Endodermal cell (in vitro differentiated cells): ENCODE measurements at regions not wholly inside any gene's neighbourhood (a gene's known extent, or its start where the extent isn't known, plus 50 kb on each side); places are given as distances from the start of the nearest gene placed in this dataset.

Experiments
- DNase-seq: peaks from one replicate; pipeline ENCODE4 v3.0.0-alpha.2; 2017
- H3K27ac ChIP-seq: 2 replicates; pipeline ENCODE4 v1.5.1; 2013; ENCODE audit warnings: mild to moderate bottlenecking, low read depth, low read length, moderate library complexity
- H3K27me3 ChIP-seq: 2 replicates; pipeline ENCODE4 v1.6.1; 2013; ENCODE audit warnings: mild to moderate bottlenecking, low read length, moderate library complexity; ENCODE audit not compliant: insufficient read depth, control insufficient read depth, poor library complexity, severe bottlenecking
- H3K36me3 ChIP-seq: 2 replicates; pipeline ENCODE4 v1.7.0; 2013; ENCODE audit warnings: mild to moderate bottlenecking, low read length, moderate library complexity; ENCODE audit not compliant: control insufficient read depth, insufficient read depth
- H3K4me1 ChIP-seq: one replicate; pipeline ENCODE4 v1.7.0; 2013; ENCODE audit warnings: low read length; ENCODE audit not compliant: control insufficient read depth, insufficient read depth
- H3K4me3 ChIP-seq: 2 replicates; pipeline ENCODE4 v1.5.1; 2013; ENCODE audit warnings: mild to moderate bottlenecking, low read length, moderate library complexity
- H3K9ac ChIP-seq: 2 replicates; pipeline ENCODE4 v1.6.1; 2013; ENCODE audit warnings: mild to moderate bottlenecking, low read length, moderate library complexity; ENCODE audit not compliant: poor library complexity, severe bottlenecking; ENCODE audit errors: extremely low read depth
- H3K9me3 ChIP-seq: 2 replicates; pipeline ENCODE4 v1.6.1; 2013; ENCODE audit warnings: mild to moderate bottlenecking, low read length, moderate library complexity; ENCODE audit not compliant: control insufficient read depth
- H3K27ac Mint-ChIP-seq: 2 replicates; pipeline ENCODE4 v1.8.0; 2020; ENCODE audit warnings: mixed read lengths
- H3K27me3 Mint-ChIP-seq: 2 replicates; pipeline ENCODE4 v1.8.0; 2021; ENCODE audit warnings: mild to moderate bottlenecking, mixed read lengths; ENCODE audit not compliant: insufficient read depth
- H3K36me3 Mint-ChIP-seq: 2 replicates; pipeline ENCODE4 v1.8.0; 2020; ENCODE audit warnings: low read depth, mixed read lengths
- H3K4me1 Mint-ChIP-seq: 2 replicates; pipeline ENCODE4 v1.8.0; 2020; ENCODE audit warnings: mixed read lengths
- H3K4me3 Mint-ChIP-seq: 2 replicates; pipeline ENCODE4 v1.8.0; 2020; ENCODE audit warnings: mild to moderate bottlenecking, moderate library complexity, mixed read lengths
- H3K9me3 Mint-ChIP-seq: 2 replicates; pipeline ENCODE4 v1.8.0; 2020; ENCODE audit warnings: mild to moderate bottlenecking, mixed read lengths
- CTCF ChIP-seq: fragments of 200-600 bp; sonication (generic); conservative IDR thresholded peaks from 2 replicates; pipeline ENCODE4 v1.5.0; 2021; ENCODE audit warnings: antibody characterized with exemption, mild to moderate bottlenecking
- WGBS, 2 experiments: methylation state at CpG; one replicate each; pipeline versions ENCODE4 v1.1.5 to v1.1.7; 2013; ENCODE audit warnings: missing lambda C conversion rate in 2 of 2, mixed read lengths in 1 of 2; ENCODE audit not compliant: insufficient coverage in 1 of 2, insufficient read length in 1 of 2; 5-methylcytosine and 5-hydroxymethylcytosine counted together

DNA sequence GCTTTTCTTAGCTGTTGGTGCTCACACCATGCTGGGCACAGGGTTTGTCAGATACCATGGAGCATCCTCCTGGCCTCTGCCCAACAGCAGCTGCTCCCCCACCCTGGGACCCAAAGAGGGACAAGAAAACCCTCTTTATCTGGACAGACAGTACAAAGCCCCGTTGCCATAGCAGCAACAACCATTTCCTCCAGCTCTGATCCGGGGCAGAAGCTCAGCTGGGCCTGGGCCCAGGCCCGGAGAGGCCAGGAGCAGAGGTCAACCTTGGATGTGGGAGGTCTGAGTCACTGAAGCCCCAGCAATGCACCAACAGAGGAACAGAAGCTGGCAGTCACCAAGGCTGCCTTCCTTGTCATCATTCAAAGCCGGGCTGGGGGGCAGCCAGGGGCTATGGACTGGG lies 228.4 kb upstream of the POU3F1 start:
- Histone ChIP-seq H3K27ac (no peak overlapping the region), H3K27me3 (peaks cover 13% of the 10 kb centered on the region), H3K36me3 (no peaks in the 10 kb centered on the region), H3K9me3 (peaks cover 24% of the 10 kb centered on the region), H3K4me1 (peaks cover 6% of the 10 kb centered on the region), H3K9ac (no peak overlapping the region), H3K4me3 (no peak overlapping the region)
- H3K4me1 Mint-ChIP-seq: peaks cover 10% of the 10 kb centered on the region
- peaks cover 8% of the 10 kb centered on the region for H3K27me3 Mint-ChIP-seq
- peaks cover 3% of the 10 kb centered on the region for H3K36me3 Mint-ChIP-seq
- H3K9me3 Mint-ChIP-seq: peaks cover 21% of the 10 kb centered on the region
- no peak for DNase-seq
- WGBS, 2 experiments: 33 to 91% methylated on average over 3 to 4 of the region's 4 CpGs
- no peak for TF ChIP-seq CTCF
- no peak overlapping the region for H3K4me3 Mint-ChIP-seq
- no peak overlapping the region for H3K27ac Mint-ChIP-seq

DNA sequence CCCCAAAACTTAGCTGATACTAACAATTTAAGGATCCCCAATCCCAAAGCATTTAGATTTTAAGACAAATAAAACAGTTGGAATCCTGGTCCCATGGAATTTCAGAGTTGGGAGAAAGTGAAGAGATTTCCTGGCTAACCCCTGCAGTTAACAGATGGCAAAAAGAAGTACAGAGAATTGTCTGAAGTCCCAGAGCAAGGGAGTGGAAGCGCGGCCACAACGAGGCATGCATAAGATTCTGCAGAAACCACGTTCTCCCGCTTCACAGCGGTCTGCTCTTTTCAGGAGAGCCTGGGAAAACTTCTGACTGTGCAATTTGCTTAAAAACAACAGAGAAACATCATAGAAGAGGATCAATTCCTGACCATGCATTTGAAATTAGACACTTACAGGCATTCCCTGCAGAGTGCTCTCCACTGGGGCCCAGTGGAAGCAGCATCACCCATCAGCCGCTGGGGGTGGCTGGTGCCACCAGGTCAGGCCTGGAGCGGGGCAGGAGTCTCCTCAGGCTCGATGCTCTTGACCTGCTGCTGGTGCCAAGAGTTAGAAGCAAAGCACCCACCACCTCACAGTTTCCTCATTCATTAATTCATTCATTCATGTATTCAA lies 226.7 kb upstream of the POU3F1 start:
- Histone ChIP-seq H3K4me3 (no peak overlapping the region), H3K4me1 (peaks cover 6% of the 10 kb centered on the region), H3K27me3 (peaks cover 13% of the 10 kb centered on the region), H3K9me3 (peaks cover 13% of the 10 kb centered on the region), H3K9ac (no peak overlapping the region), H3K27ac (no peak overlapping the region), H3K36me3 (no peaks in the 10 kb centered on the region)
- peaks cover 8% of the 10 kb centered on the region for H3K9me3 Mint-ChIP-seq
- no peak overlapping the region for H3K4me3 Mint-ChIP-seq
- TF ChIP-seq CTCF: no peak
- DNase-seq: no peak
- peaks cover 15% of the 10 kb centered on the region for H3K4me1 Mint-ChIP-seq
- H3K36me3 Mint-ChIP-seq: no peaks in the 10 kb centered on the region
- H3K27me3 Mint-ChIP-seq: peaks cover 8% of the 10 kb centered on the region
- 79 to 82% methylated on average over 7 to 9 of the region's 9 CpGs for WGBS, 2 experiments
- no peak overlapping the region for H3K27ac Mint-ChIP-seq

- H3K27ac Mint-ChIP-seq: no peak overlapping the region
- Histone ChIP-seq H3K4me1 (peaks cover 6% of the 10 kb centered on the region), H3K9ac (no peak overlapping the region), H3K27me3 (peaks cover 13% of the 10 kb centered on the region), H3K4me3 (no peak overlapping the region), H3K36me3 (no peaks in the 10 kb centered on the region), H3K27ac (no peak overlapping the region), H3K9me3 (peaks cover 5% of the 10 kb centered on the region)
- no peak overlapping the region for H3K4me3 Mint-ChIP-seq
- peaks cover under 1% of the 10 kb centered on the region for H3K9me3 Mint-ChIP-seq
- no peaks in the 10 kb centered on the region for H3K36me3 Mint-ChIP-seq
- H3K27me3 Mint-ChIP-seq: peaks cover 10% of the 10 kb centered on the region
- no peak for DNase-seq
- no peak for TF ChIP-seq CTCF
- peaks cover 19% of the 10 kb centered on the region for H3K4me1 Mint-ChIP-seq
- WGBS, 2 experiments: 67 to 87% methylated on average over 1 to 3 of the region's 3 CpGs
Measured at GRCh38 chr1:38272515-38272914, 225.9 kb upstream of the POU3F1 start.
